GM21717 (cell line): ENCODE measurements at regions not wholly inside any gene's neighbourhood (a gene's known extent, or its start where the extent isn't known, plus 50 kb on each side); places are given as distances from the start of the nearest gene placed in this dataset.
A peak's percentile ranks its signal among the peaks of the same experiment; 100 is the strongest.

ENCODE experiments used
- ATAC-seq: cut with Tn5 transposase; IDR thresholded peaks from one replicate; pipeline ENCODE4 v1.9.1; 2021; ENCODE audit warnings: mild to moderate bottlenecking, moderate library complexity; ENCODE audit not compliant: unreplicated experiment

DNA sequence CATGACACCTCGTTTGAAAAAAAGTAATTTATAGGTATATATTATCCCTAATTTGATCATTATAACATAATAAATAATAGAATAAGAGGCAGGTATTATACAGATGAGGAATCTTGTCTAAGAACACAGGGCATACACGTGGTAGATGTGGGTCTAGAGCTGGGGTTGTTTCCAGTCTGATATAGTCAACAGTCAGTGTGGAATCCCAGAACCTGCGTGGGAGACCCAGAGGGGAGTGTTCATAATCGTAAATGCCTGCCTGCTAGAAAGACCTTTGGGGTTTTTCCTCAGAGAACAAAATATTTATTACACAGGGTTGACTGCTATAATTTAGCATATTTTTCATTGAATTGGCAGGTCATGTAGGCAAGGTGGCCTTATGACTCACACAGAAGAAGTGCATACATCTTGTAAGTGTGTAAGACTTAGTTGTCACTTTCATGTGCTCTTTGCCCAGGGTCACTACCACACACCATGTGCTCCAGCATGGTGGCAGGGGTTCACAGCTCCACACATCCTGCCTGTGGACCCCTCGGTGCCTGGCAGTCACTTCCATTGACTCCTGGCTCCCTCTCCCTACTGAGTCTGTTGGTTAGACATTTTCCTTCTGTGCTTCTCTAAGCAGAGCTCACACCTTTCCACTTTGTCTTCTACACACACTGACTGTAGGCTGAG lies 94.9 kb upstream of the IKZF1 start:
- no peak for ATAC-seq

DNA sequence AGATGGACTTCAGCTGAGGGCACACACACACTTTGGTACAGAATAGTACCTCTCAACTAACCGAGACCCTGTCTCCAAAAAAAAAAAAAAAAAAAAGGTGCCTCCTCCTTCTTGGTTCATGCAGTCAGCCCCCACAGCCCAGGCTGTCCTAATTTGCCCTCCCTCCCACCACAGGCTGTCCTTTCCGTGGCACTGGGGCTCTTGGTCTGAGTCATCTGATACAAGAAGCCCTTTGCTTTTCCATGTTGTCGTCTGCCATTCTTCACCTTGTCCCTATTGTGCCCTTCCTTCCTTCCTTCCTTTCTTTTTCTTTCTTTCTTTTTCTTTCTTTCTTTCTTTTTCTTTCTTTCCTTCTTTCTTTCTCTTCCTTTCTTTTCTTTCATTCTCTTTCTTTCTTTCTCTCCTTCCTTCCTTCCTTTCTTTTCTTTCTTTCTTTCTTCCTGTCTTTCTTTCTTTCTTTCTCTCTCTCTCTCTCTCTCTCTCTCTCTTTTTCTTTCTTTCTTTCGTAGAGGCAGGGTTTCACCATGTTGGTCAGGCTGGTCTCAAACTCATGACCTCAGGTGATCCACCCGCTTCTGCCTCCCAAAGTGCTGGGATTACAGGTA lies 96.0 kb upstream of the IKZF1 start:
- ATAC-seq, result no peak

DNA sequence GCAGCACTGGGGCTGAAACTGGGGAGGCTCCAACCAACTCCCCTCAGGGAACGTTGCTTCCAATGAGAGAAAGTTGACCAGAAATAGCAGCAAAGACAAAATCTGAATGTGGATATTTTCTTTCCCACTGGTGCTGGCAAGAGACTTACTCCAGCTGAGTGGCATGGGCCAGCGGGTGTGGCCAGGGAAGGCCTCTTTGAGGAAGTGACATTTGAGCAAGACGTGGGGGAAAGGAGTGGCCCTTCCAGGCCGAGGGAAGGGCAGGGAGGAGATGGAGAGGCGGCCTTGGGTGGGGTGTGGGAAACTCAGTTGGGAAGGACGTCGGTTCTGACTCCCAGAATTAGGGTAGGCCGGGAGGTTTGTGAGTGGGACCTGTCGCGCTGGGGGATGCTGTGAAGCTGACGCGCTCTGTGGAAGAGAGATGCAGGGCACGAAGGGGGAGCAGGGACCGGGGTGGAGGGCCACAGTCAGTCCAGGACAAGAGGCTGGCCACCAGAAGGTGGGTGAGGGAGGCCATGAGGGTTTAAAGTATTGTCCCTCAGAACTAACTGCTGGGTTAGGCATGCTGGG lies 96.7 kb upstream of the IKZF1 start:
- no peak for ATAC-seq

DNA sequence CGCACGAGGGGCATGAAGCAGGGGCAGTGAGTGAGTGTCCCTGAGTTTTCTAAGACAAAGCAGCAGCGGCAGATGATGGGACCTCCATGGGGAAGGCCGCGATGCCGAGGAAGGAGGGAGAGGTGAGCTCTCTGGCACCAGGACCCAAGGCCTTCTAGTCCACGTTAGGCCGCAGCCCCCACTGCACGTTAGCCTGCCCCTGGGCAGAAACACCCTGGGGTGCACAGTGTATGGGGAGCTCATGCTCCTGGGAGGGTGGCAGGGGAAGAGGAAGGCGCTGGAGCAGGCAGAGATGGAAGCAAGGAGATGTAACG lies 97.3 kb upstream of the IKZF1 start:
- no peak for ATAC-seq

DNA sequence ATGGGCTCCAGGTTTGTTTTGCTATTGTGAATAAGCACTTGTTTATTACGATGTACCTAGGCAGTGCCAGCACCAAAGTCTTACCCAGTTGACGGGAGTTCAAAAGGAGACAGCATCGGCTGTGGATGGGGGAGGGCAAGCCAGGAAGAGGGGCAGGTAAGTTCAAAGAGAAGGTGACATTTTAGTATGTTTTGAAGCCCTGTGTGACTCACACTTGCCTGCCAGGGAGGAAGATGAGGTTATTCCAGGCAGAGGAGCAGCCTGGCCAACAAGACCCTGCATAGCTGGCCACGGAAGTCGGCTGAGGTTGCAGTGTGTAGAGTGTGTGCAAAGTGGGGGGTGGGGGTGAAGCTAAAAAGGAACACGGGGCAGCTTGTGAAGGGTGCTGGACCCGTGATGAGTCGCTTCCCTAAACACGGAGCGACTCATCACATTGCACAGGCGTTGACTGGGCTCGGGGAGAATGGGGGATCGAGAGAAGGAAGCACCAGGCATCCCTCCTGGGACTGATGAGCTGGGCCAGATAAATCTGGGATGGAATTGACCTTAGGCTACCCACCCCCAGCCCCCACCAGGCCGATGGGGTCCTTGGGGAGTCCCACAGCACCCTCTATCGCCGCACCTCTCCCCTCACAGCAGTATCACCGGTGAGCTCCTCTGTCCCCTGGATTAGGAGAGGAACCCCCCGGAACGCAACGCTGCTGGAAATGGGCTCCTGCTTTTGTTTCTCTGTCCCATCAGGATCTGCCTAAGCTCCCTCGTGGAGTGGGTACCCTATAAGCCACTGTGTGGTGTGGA lies 97.9 kb upstream of the IKZF1 start:
- ATAC-seq, result no peak

DNA sequence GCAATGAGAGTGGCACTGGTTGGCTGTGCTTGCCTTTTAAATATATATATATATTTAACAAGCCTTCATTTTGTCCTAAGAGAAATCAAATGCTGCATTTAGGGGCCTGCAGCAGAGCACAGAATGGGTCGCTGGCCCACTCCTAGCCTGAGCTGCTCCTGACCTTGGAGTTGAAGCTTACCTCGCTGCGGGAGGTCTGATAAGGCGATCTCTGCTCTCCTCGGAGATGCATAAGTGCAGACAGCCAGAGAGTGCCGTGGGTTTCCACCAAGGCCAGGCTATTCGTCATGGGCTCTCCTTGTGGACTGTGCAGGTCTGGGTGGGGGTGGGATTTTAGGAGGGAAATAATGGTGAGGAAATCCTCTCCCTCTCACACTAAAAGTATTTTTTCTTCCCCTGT lies 99.5 kb upstream of the IKZF1 start:
- ATAC-seq, result no peak

DNA sequence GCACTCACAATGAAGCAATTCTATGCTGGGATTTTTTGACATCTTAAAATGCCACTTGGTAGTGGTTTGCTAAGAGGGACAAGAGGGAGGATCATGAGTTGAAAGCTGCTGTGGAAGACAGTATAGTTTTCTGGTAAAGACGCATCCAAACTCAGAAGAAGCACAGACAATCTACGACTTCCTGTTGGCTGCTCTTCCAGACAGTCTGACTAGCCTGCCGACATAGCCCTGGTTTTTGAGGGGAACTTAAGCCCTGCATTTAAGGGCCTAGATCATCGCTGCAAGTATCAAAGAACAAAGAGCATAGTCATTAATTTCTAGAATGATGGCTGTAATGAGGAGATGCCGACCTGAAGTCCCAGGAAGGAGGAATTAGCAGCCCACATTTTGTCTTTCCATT lies 99.9 kb upstream of the IKZF1 start:
- no peak for ATAC-seq

DNA sequence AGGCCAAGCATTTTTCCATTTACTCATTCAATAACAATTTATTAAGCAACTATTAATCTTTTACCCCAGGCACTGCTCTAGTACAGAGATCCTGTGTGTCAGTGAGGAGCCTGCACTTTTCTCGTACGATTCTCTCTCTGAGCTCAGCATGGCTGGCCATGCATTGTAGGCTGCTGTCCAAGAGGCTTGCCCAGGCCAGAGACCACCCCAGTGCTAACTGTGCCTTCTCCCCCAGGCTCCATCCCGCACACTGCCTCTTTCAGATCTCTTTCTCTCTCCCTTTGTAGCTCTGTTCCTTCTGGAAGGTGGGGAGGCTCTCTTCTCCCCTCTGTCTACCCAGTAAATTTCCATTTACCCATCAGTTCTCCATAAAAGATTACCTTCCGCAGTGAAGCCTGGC lies 101.0 kb upstream of the IKZF1 start:
- no peak for ATAC-seq

DNA sequence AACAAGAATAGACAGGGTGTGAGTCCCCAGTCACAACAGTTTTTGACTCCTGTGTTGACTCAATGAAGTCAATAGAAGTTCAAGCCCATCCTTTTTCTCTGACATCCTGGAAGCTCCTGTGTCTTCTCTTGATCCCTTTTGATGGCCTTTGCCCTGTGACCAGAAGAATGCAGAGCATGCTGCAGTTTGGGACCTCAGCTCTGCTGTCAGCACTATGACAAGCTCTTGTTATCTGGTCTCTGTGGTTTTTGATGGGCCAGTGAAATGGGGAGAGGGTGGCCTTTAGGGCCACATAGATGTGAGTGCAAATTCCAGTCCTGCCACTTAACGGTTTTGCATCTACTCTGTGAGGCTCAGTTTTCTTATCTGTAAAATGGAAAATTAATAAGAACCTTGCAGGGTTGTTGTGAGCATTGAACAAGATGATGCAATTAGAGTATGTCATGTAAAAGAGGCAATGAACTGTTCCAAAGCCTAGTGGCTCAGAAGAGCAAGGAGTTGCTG lies 102.4 kb upstream of the IKZF1 start:
- no peak for ATAC-seq

DNA sequence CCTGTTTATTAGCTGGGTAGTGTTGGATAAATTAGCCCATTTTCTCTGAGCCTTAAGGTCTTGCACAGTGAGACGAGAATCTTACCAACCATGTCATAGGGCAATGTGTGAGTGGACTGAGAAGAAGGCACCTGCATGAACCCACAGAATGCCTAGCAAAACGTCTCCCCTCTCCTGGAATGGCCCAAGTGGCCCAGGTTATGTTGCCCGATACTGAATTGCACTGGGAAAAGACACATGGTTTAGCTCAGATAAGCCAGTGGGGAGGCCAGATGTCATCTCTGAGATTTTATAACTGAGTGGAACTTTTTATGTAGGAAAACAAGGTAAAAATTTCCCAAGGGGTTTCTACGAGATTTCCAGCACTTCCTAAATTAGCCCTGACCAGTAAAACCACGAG lies 104.7 kb upstream of the IKZF1 start:
- no peak for ATAC-seq

DNA sequence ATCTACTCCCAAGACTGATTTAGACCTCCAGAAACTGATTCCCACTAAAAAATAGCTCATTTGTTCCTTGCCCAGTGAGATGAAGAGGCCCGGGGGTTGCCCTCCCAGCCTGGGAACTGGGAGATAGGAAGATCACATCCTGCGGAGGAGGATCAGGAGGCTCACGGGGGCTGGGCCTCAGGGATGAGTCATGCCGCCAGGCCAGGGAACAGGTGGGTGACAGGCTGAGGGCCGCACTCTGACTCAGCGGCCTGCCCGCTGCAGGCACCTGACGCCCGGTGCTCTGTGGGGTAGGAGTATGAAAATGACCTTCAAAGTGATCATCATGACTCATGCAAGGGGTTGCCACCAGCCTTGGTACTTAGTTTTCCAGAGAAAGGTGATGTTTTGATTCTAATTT lies 104.5 kb upstream of the ZPBP start:
- peak; percentile 95 for ATAC-seq

DNA sequence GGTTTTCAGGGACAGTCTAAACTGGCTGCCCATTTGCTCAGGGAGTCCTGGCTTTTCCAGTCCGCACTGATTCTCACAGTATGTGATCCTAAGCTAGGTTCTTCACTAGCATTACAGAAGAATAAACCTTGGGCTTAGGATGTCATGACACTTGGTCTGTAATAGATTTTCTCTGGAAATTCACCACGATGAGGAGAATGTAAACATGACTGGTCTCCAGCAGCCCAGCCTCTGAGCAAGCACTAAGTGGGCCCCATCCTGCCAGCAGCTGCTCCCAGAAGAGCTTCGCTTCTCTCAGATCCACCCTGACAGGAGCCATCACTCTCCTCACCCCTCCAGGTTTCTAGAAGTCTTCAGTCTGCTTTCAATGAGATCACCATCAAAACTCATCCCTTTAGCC lies 103.7 kb upstream of the ZPBP start:
- no peak for ATAC-seq

DNA sequence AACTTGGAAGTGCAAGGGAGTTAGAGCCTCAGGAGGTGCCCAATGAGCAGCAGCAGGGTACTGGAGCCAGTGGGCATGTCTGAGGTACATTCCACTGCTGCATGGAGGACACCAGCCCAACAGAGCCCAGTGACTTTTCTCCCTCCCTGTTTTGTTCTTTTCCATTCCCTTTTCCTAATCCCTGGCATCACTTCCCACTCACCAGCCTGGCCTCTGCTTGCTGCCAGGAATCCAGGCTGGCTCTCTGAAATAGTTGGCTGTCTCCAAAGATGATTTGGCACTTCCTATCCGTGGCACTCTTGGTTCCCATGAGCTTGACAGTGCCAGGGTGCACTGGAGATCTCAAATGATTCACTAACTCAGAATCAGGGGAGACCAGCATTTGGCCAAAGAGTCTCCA lies 97.7 kb upstream of the ZPBP start:
- no peak for ATAC-seq

DNA sequence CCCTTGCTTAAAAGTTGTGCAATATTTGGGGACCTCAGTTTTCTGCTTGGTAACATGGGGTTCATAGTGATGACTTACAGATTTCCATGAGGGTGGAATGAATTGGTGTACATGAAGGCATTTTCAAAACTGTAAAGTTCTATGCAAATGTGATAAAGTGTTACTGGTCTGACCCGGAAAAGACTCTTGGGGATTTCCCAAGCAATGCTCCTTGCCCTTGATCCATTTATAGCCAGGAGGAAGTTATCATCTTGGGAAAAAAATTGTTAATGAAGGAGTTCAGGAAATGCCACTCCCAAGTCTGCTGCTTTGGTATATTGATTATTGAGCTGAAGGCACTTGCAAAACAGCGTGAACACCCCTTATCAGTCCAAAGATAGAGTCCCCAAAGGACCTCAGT lies 96.3 kb upstream of the ZPBP start:
- ATAC-seq, result no peak

DNA sequence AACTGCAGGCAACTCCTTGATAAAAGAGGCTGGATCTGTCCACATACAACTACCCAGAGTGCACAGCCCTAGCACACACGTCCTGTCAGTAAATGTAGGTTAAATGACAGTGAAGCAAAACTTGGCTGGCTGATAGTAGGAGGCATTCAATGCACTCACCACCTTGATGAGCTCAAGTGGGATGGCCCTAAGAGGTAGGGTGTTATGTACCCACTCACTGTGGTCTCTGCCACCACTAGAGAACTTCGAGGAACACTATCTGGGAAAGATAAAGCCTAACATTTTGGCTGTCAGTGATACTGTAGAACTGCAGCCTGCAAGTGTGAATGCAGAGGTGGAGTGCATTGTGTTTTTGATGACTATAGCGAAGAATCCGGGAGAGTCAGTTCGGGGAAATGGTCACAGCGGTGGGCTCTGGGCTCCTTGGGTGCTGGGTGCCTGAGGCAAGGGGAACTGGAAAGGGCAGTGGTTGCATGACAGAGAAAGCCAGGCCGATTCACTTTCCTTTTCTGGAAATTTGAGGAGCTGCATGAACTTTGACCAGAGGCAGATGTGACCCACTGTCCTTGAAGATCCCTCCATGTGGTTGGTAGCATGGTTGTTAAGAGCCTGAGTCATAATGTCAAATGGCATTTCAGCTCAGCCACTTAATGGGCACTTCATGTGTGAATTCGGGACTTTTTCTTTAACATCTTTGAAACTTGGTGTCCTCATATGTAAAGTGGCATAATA lies 93.1 kb upstream of the ZPBP start:
- ATAC-seq, result no peak

DNA sequence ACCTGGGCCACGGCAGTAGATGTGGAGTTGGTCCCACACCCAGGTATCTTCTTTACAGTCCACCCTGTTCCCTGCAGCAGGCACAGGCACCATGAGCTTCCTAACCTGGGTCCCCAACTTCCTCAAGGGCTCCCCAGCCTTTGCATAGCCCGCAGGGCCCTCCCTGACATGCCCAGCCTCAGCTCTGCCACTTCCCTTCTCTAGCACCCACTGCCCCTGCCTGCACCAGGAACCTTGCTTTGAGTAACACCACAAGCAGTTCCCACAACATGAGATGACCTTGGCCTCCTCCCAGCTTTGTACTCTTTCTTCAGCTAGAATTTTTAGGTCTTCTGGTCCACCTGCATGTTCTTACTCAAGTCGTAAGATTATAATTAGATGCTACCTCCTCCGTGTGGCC lies 92.2 kb upstream of the ZPBP start:
- ATAC-seq, result no peak

DNA sequence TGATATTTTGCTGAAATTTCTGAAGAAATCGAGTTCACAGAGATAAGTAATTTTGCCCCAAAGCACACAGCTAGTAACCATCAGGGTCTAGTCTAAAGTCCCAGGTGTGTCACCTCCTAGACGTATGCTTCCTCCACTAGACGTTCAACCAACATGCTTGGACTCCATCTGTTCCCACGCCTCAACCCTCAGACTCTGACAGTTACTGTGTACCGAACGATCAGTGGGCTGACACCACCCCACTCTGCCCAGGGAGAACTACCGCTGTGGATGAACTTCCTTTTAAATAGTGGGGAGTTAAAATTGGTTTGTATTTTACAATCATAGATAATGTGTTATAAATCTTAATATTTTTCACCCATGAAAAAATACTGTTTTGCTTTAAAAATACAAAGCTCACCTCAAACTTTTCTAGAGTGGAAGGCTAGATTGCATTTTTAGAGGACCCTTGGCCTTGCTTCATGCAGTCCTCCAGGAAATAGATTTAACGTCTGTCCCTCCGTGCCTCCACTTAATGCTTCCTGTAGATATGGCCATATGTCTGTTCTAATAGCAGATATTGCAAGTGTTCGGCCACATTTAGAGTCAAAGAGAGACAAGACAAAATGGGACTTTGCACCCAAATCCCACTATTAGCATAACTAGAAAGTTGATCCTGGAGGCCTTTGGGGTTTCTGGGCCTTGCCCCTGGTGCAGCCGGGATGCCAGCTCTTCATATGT lies 91.4 kb upstream of the ZPBP start:
- ATAC-seq, result no peak

DNA sequence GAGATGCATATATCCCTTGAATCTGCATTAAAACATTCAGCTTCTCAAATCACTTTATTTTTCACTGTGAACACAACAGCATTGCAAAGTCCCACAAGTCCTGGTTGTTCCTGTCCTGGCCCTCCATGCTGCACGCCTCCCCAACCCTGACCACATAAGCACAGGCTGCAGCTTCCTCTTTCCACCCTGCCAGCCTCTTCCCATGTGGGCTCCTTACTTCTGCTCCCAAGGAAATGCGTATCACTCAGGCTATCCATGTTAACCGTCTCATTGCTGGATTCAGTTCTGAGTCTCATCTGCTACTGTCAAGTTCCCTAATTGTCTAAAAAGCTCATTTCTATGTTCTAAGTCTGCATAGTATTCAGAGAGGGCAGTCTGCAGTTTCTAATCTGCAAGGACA lies 89.7 kb upstream of the ZPBP start:
- no peak for ATAC-seq

DNA sequence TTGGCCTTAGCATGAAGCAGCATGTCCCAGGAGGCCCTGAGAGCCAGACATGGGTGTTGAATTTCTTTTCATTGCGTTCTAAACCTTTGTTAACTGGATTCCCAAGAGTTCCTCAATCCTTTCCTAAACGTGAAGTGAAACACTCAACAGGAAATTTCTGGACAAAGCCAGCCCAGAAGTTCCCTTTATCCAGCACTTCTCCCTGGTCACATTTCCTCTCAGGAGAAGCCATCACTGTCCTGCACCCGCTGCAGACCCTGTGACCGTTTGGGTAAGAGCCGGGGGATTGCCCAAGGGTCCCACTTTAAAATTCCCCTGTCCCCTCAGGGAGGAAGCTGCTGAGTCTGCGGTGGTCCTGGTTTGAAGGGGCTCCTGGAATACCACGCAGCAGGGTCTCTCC lies 88.0 kb upstream of the ZPBP start:
- no peak for ATAC-seq

DNA sequence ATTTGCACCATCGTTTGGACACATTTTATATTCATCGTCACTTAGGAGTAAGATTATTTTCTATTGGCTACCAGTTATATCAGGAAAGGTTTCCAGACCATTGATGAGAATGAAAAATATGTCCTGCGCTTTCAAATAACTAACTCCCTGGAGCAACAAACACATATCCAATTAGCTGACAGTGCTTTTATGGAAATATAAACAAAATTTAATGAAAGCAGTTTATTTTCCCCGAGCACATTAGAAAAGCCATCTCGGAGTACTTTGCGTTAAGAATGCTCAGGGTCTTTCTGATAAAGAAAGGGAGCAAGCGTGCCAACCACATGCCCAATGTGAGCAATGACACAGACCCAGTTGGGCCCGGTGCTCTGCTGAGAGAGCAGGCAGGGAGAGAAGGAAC lies 85.1 kb upstream of the ZPBP start:
- ATAC-seq, result no peak

DNA sequence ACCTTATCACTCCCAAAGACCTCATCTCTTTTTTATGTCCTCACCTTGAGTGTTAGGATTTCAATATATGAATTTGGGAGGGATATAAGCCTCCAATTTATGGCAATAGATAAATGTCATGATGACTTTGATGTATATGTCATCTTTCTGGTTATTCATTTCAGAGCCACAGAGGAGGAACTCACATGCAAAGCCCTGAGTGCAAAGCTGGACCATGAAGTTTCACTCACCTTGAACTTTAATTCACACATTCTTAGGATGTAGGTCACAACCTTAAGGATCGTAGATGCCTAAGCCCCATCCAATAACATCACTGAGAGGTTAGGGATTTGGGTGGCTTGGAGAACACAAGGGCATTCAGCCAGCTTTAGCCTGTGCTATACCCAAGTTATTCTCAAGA lies 81.9 kb upstream of the ZPBP start:
- no peak for ATAC-seq
